ENCODE measurements at regions not wholly inside any gene's neighbourhood (a gene's known extent, or its start where the extent isn't known, plus 50 kb on each side); places are given as distances from the start of the nearest gene placed in this dataset.

GRCh38 chr16:25390761-25391160, 133.1 kb upstream of the ZKSCAN2 start:
- DNase-seq, result no peak
- Histone ChIP-seq H3K9me3 (no peaks in the 10 kb centered on the region), H3K27me3 (no peaks in the 10 kb centered on the region), H3K4me1 (no peaks in the 10 kb centered on the region), H3K27ac (no peak overlapping the region), H3K4me3 (no peak overlapping the region), H3K36me3 (no peaks in the 10 kb centered on the region)
- TF ChIP-seq CTCF (IDR thresholded peaks at IDR 0.05 in 4 of 5, conservative IDR thresholded peaks at IDR 0.05 in 1 of 5) (no peak), POLR2A (IDR thresholded peaks at IDR 0.05) (no peak)
- in situ Hi-C loops (cut with MboI; ENCODE audit: low sequenced_read_pairs in 4 of 4), result no loop called here
- no peak for ATAC-seq
- intact Hi-C loops (cut with DNase I; ENCODE audit: low total_unique reads), result no loop called here

GRCh38 chr16:25374556-25374955, 116.9 kb upstream of the ZKSCAN2 start:
- Histone ChIP-seq H3K27ac (no peak overlapping the region), H3K27me3 (no peaks in the 10 kb centered on the region), H3K9me3 (no peaks in the 10 kb centered on the region), H3K4me3 (no peak overlapping the region), H3K4me1 (no peaks in the 10 kb centered on the region), H3K36me3 (no peaks in the 10 kb centered on the region)
- ATAC-seq (no peak), DNase-seq (no peak)
- TF ChIP-seq POLR2A (IDR thresholded peaks at IDR 0.05) (no peak), CTCF (IDR thresholded peaks at IDR 0.05 in 4 of 5, conservative IDR thresholded peaks at IDR 0.05 in 1 of 5) (no peak)
- in situ Hi-C loops (cut with MboI; ENCODE audit: low sequenced_read_pairs in 4 of 4), result no loop called here
- intact Hi-C loops (cut with DNase I; ENCODE audit: low total_unique reads), result no loop called here

- Histone ChIP-seq H3K27me3 (no peaks in the 10 kb centered on the region), H3K36me3 (no peaks in the 10 kb centered on the region), H3K4me3 (no peak overlapping the region), H3K9me3 (no peaks in the 10 kb centered on the region), H3K27ac (no peak overlapping the region), H3K4me1 (no peaks in the 10 kb centered on the region)
- no peak for ATAC-seq
- in situ Hi-C loops (cut with MboI; ENCODE audit: low sequenced_read_pairs in 4 of 4), result no loop called here
- intact Hi-C loops (cut with DNase I; ENCODE audit: low total_unique reads), result no loop called here
- no peak for DNase-seq
- no peak for TF ChIP-seq CTCF (IDR thresholded peaks at IDR 0.05 in 4 of 5, conservative IDR thresholded peaks at IDR 0.05 in 1 of 5)
- TF ChIP-seq POLR2A (IDR thresholded peaks at IDR 0.05), result no peak
Observed at GRCh38 chr16:25372716-25373115, 115.1 kb upstream of the ZKSCAN2 start.

GRCh38 chr16:25371342-25371741, 113.7 kb upstream of the ZKSCAN2 start:
- ATAC-seq (no peak), DNase-seq (no peak)
- Histone ChIP-seq H3K27me3 (no peaks in the 10 kb centered on the region), H3K9me3 (no peaks in the 10 kb centered on the region), H3K4me3 (no peak overlapping the region), H3K36me3 (no peaks in the 10 kb centered on the region), H3K4me1 (no peaks in the 10 kb centered on the region), H3K27ac (no peak overlapping the region)
- in situ Hi-C loops (cut with MboI; ENCODE audit: low sequenced_read_pairs in 4 of 4), result no loop called here
- TF ChIP-seq CTCF (IDR thresholded peaks at IDR 0.05 in 4 of 5, conservative IDR thresholded peaks at IDR 0.05 in 1 of 5) (no peak), POLR2A (IDR thresholded peaks at IDR 0.05) (no peak)
- intact Hi-C loops (cut with DNase I; ENCODE audit: low total_unique reads), result no loop called here

- Histone ChIP-seq H3K4me3 (no peak overlapping the region), H3K27me3 (no peaks in the 10 kb centered on the region), H3K9me3 (no peaks in the 10 kb centered on the region), H3K4me1 (no peaks in the 10 kb centered on the region), H3K36me3 (no peaks in the 10 kb centered on the region), H3K27ac (no peak overlapping the region)
- TF ChIP-seq CTCF (IDR thresholded peaks at IDR 0.05 in 4 of 5, conservative IDR thresholded peaks at IDR 0.05 in 1 of 5) (no peak), POLR2A (IDR thresholded peaks at IDR 0.05) (no peak)
- intact Hi-C loops (cut with DNase I; ENCODE audit: low total_unique reads), result no loop called here
- DNase-seq, result no peak
- ATAC-seq, result no peak
- in situ Hi-C loops (cut with MboI; ENCODE audit: low sequenced_read_pairs in 4 of 4), result no loop called here
Observed at GRCh38 chr16:25370541-25370940, 112.9 kb upstream of the ZKSCAN2 start.

All from gastrocnemius medialis (tissue), 4 donors.